ENCODE measurements at regions not wholly inside any gene's neighbourhood (a gene's known extent, or its start where the extent isn't known, plus 50 kb on each side); places are given as distances from the start of the nearest gene placed in this dataset.

- ATAC-seq = no peak
- Histone ChIP-seq H3K4me3 (no peak overlapping the region), H3K27ac (no peak overlapping the region), H3K9me3 (no peaks in the 10 kb centered on the region), H3K27me3 (no peaks in the 10 kb centered on the region), H3K4me1 (no peaks in the 10 kb centered on the region), H3K36me3 (no peaks in the 10 kb centered on the region)
- intact Hi-C loops (cut with DNase I) = no loop called here
- DNase-seq = no peak
- WGBS (ENCODE audit: insufficient coverage, low coverage, low lambda C conversion rate, missing lambda C conversion rate) = 53% methylated on average over 9 of the region's 9 CpGs
- no peak for TF ChIP-seq POLR2A (IDR thresholded peaks at IDR 0.05)
- TF ChIP-seq CTCF (IDR thresholded peaks at IDR 0.05) = no peak
Measured at GRCh38 chr13:50236898-50237318, 221.7 kb downstream of the KCNRG start.

GRCh38 chr13:50238922-50239321 is 223.7 kb downstream of the KCNRG start:
- no peaks in the 10 kb centered on the region for H3K4me1 ChIP-seq
- DNase-seq = no peak
- no peaks in the 10 kb centered on the region for H3K36me3 ChIP-seq
- TF ChIP-seq CTCF (IDR thresholded peaks at IDR 0.05) (no peak), POLR2A (IDR thresholded peaks at IDR 0.05) (no peak)
- WGBS (ENCODE audit: insufficient coverage, low coverage, low lambda C conversion rate, missing lambda C conversion rate) = 100% methylated on average over 1 of the region's 1 CpG
- intact Hi-C loops (cut with DNase I) = no loop called here
- ATAC-seq = no peak
- no peak overlapping the region for H3K4me3 ChIP-seq
- H3K27me3 ChIP-seq = no peaks in the 10 kb centered on the region
- H3K27ac ChIP-seq = no peak overlapping the region
- H3K9me3 ChIP-seq = no peaks in the 10 kb centered on the region

- no peaks in the 10 kb centered on the region for H3K27me3 ChIP-seq
- H3K27ac ChIP-seq = no peak overlapping the region
- ATAC-seq (no peak), DNase-seq (no peak)
- no peaks in the 10 kb centered on the region for H3K9me3 ChIP-seq
- peaks cover 0 to 12% (median 4%) of the 10 kb centered on the region in 4 donors for H3K4me1 ChIP-seq
- H3K4me3 ChIP-seq = no peak overlapping the region
- intact Hi-C loops (cut with DNase I) = no loop called here
- H3K36me3 ChIP-seq = no peaks in the 10 kb centered on the region
- TF ChIP-seq CTCF (IDR thresholded peaks at IDR 0.05) = no peak
- TF ChIP-seq POLR2A (IDR thresholded peaks at IDR 0.05) = no peak
- WGBS (ENCODE audit: insufficient coverage, low coverage, low lambda C conversion rate, missing lambda C conversion rate) = 91% methylated on average over 4 of the region's 4 CpGs
Measured at GRCh38 chr13:50241479-50241878, 226.2 kb downstream of the KCNRG start.

- H3K36me3 ChIP-seq = no peaks in the 10 kb centered on the region
- 96% methylated on average over 2 of the region's 2 CpGs for WGBS (ENCODE audit: insufficient coverage, low coverage, low lambda C conversion rate, missing lambda C conversion rate)
- no peaks in the 10 kb centered on the region for H3K27me3 ChIP-seq
- no peak overlapping the region for H3K4me3 ChIP-seq
- intact Hi-C loops (cut with DNase I) = no loop called here
- ATAC-seq (no peak), DNase-seq (no peak)
- H3K9me3 ChIP-seq = no peaks in the 10 kb centered on the region
- H3K27ac ChIP-seq = no peak overlapping the region
- H3K4me1 ChIP-seq = peaks cover 0 to 12% (median 4%) of the 10 kb centered on the region in 4 donors
- TF ChIP-seq POLR2A (IDR thresholded peaks at IDR 0.05) (no peak), CTCF (IDR thresholded peaks at IDR 0.05) (no peak)
Measured at GRCh38 chr13:50243931-50244330, 228.7 kb downstream of the KCNRG start.

- Histone ChIP-seq H3K4me3 (no peak overlapping the region), H3K9me3 (no peaks in the 10 kb centered on the region), H3K36me3 (no peaks in the 10 kb centered on the region), H3K27ac (peak overlapping the region in 2 of 3 donors; percentile 40 to 52), H3K4me1 (peaks cover 0 to 12% (median 4%) of the 10 kb centered on the region in 4 donors), H3K27me3 (no peaks in the 10 kb centered on the region)
- TF ChIP-seq CTCF (IDR thresholded peaks at IDR 0.05) = no peak
- TF ChIP-seq POLR2A (IDR thresholded peaks at IDR 0.05) = no peak
- ATAC-seq = no peak
- intact Hi-C loops (cut with DNase I) = no loop called here
- WGBS (ENCODE audit: insufficient coverage, low coverage, low lambda C conversion rate, missing lambda C conversion rate) = 77% methylated on average over 5 of the region's 6 CpGs
- no peak for DNase-seq
Measured at GRCh38 chr13:50244355-50244712, 229.1 kb downstream of the KCNRG start.
